ENCODE measurements at regions not wholly inside any gene's neighbourhood (a gene's known extent, or its start where the extent isn't known, plus 50 kb on each side); places are given as distances from the start of the nearest gene placed in this dataset.
A peak's percentile ranks its signal among the peaks of the same experiment; 100 is the strongest.

GRCh38 chr13:47349211-47349610, 452.4 kb upstream of the HTR2A start:
- H3K27ac Mint-ChIP-seq (ENCODE audit: unreplicated experiment): no peak overlapping the region
- Histone ChIP-seq H3K79me2 (ENCODE audit: insufficient read depth, low read length) (no peaks in the 10 kb centered on the region), H3K27me3 (ENCODE audit: insufficient read depth, low read length) (no peaks in the 10 kb centered on the region), H3K4me1 (ENCODE audit: insufficient read depth, low read length) (no peaks in the 10 kb centered on the region), H3K36me3 (ENCODE audit: insufficient read depth, low read length) (no peaks in the 10 kb centered on the region), H3K9ac (ENCODE audit: low read length) (no peak overlapping the region), H3K27ac (ENCODE audit: low read depth, low read length) (no peak overlapping the region), H3K9me3 (ENCODE audit: insufficient read depth, low read depth, low read length) (no peaks in the 10 kb centered on the region), H4K20me1 (ENCODE audit: insufficient read depth, low read length) (no peaks in the 10 kb centered on the region), H2AFZ (ENCODE audit: low read depth, low read length) (no peak overlapping the region), H3K4me3 (ENCODE audit: insufficient read depth, low read depth, low read length) (no peak overlapping the region), H3K4me2 (ENCODE audit: low read length) (no peak overlapping the region)
- FAIRE-seq: no peak
- H3K9me3 Mint-ChIP-seq (ENCODE audit: unreplicated experiment): no peaks in the 10 kb centered on the region
- H3K27me3 Mint-ChIP-seq (ENCODE audit: low read depth, unreplicated experiment): no peaks in the 10 kb centered on the region
- H3K36me3 Mint-ChIP-seq (ENCODE audit: low read depth, unreplicated experiment): no peaks in the 10 kb centered on the region
- H3K4me3 Mint-ChIP-seq (ENCODE audit: unreplicated experiment): no peak overlapping the region
- H3K4me1 Mint-ChIP-seq (ENCODE audit: low read depth, unreplicated experiment): no peaks in the 10 kb centered on the region
- TF ChIP-seq CTCF (IDR thresholded peaks at IDR 0.05; ENCODE audit: insufficient read depth, low read depth, low read length): no peak
- TF ChIP-seq EZH2 (IDR thresholded peaks at IDR 0.05; ENCODE audit: insufficient read depth, low read length): no peak
- DNase-seq (ENCODE audit: low read depth): no peak

- peak; percentile 43 for FAIRE-seq
- Histone ChIP-seq H3K9ac (ENCODE audit: low read length) (peak overlapping the region; percentile 61), H3K27me3 (ENCODE audit: insufficient read depth, low read length) (no peaks in the 10 kb centered on the region), H3K4me1 (ENCODE audit: insufficient read depth, low read length) (peaks cover 22% of the 10 kb centered on the region), H4K20me1 (ENCODE audit: insufficient read depth, low read length) (no peaks in the 10 kb centered on the region), H3K4me2 (ENCODE audit: low read length) (peak overlapping the region; percentile 75), H3K36me3 (ENCODE audit: insufficient read depth, low read length) (no peaks in the 10 kb centered on the region), H3K4me3 (ENCODE audit: insufficient read depth, low read depth, low read length) (no peak overlapping the region), H3K27ac (ENCODE audit: low read depth, low read length) (peak overlapping the region; percentile 86), H2AFZ (ENCODE audit: low read depth, low read length) (peak overlapping the region; percentile 84), H3K79me2 (ENCODE audit: insufficient read depth, low read length) (no peaks in the 10 kb centered on the region), H3K9me3 (ENCODE audit: insufficient read depth, low read depth, low read length) (no peaks in the 10 kb centered on the region)
- TF ChIP-seq CTCF (IDR thresholded peaks at IDR 0.05; ENCODE audit: insufficient read depth, low read depth, low read length): no peak
- no peak for TF ChIP-seq EZH2 (IDR thresholded peaks at IDR 0.05; ENCODE audit: insufficient read depth, low read length)
- DNase-seq (ENCODE audit: low read depth): peak; percentile 92
- peaks cover 8% of the 10 kb centered on the region for H3K9me3 Mint-ChIP-seq (ENCODE audit: unreplicated experiment)
- peaks cover 21% of the 10 kb centered on the region for H3K4me1 Mint-ChIP-seq (ENCODE audit: low read depth, unreplicated experiment)
- H3K27ac Mint-ChIP-seq (ENCODE audit: unreplicated experiment): peak overlapping the region; percentile 93
- H3K36me3 Mint-ChIP-seq (ENCODE audit: low read depth, unreplicated experiment): no peaks in the 10 kb centered on the region
- H3K27me3 Mint-ChIP-seq (ENCODE audit: low read depth, unreplicated experiment): no peaks in the 10 kb centered on the region
- peak overlapping the region; percentile 50 for H3K4me3 Mint-ChIP-seq (ENCODE audit: unreplicated experiment)
These were observed 441.1 kb upstream of the HTR2A start for GRCh38 chr13:47337781-47338507.

- Mint-ChIP-seq H3K27ac (ENCODE audit: unreplicated experiment) (no peak overlapping the region), H3K36me3 (ENCODE audit: low read depth, unreplicated experiment) (no peaks in the 10 kb centered on the region), H3K27me3 (ENCODE audit: low read depth, unreplicated experiment) (no peaks in the 10 kb centered on the region), H3K4me3 (ENCODE audit: unreplicated experiment) (no peak overlapping the region), H3K4me1 (ENCODE audit: low read depth, unreplicated experiment) (peaks cover 21% of the 10 kb centered on the region), H3K9me3 (ENCODE audit: unreplicated experiment) (no peaks in the 10 kb centered on the region)
- H3K9ac ChIP-seq (ENCODE audit: low read length): no peak overlapping the region
- no peaks in the 10 kb centered on the region for H3K79me2 ChIP-seq (ENCODE audit: insufficient read depth, low read length)
- H3K4me1 ChIP-seq (ENCODE audit: insufficient read depth, low read length): peaks cover 22% of the 10 kb centered on the region
- peak overlapping the region; percentile 46 for H3K4me2 ChIP-seq (ENCODE audit: low read length)
- H3K27ac ChIP-seq (ENCODE audit: low read depth, low read length): peak overlapping the region; percentile 52
- H3K9me3 ChIP-seq (ENCODE audit: insufficient read depth, low read depth, low read length): no peaks in the 10 kb centered on the region
- H3K27me3 ChIP-seq (ENCODE audit: insufficient read depth, low read length): no peaks in the 10 kb centered on the region
- no peaks in the 10 kb centered on the region for H4K20me1 ChIP-seq (ENCODE audit: insufficient read depth, low read length)
- no peak for TF ChIP-seq CTCF (IDR thresholded peaks at IDR 0.05; ENCODE audit: insufficient read depth, low read depth, low read length)
- TF ChIP-seq EZH2 (IDR thresholded peaks at IDR 0.05; ENCODE audit: insufficient read depth, low read length): no peak
- no peaks in the 10 kb centered on the region for H3K36me3 ChIP-seq (ENCODE audit: insufficient read depth, low read length)
- H3K4me3 ChIP-seq (ENCODE audit: insufficient read depth, low read depth, low read length): no peak overlapping the region
- DNase-seq (ENCODE audit: low read depth) (peak; percentile 91), FAIRE-seq (peak; percentile 88)
- no peak overlapping the region for H2AFZ ChIP-seq (ENCODE audit: low read depth, low read length)
These were observed 437.3 kb upstream of the HTR2A start for GRCh38 chr13:47334173-47334572.

Data from astrocyte (in vitro differentiated cells and primary cell).